Endothelial cell of umbilical vein (primary cell): ENCODE measurements at regions not wholly inside any gene's neighbourhood (a gene's known extent, or its start where the extent isn't known, plus 50 kb on each side); places are given as distances from the start of the nearest gene placed in this dataset.

ENCODE experiments used
- EZH2 ChIP-seq: IDR thresholded peaks from 2 replicates; pipeline ENCODE4 v1.6.1; 2012; ENCODE audit warnings: borderline replicate concordance, low read depth, mild to moderate bottlenecking, moderate library complexity, low read length, inconsistent platforms; ENCODE audit not compliant: severe bottlenecking
- FOS ChIP-seq: IDR thresholded peaks from 2 replicates; pipeline ENCODE4 v1.6.1; 2011; ENCODE audit warnings: mild to moderate bottlenecking, low read length, moderate library complexity, borderline replicate concordance; ENCODE audit not compliant: insufficient read depth
- GATA2 ChIP-seq: IDR thresholded peaks from 2 replicates; pipeline ENCODE4 v1.7.0; 2011; ENCODE audit warnings: low read depth, mild to moderate bottlenecking, moderate library complexity, mixed read lengths, low read length; ENCODE audit not compliant: insufficient read length, insufficient read depth
- JUN ChIP-seq: IDR thresholded peaks from 2 replicates; pipeline ENCODE4 v1.6.1; 2011; ENCODE audit warnings: borderline replicate concordance, low read depth; ENCODE audit not compliant: insufficient read length, insufficient read depth
- MYC ChIP-seq: IDR thresholded peaks from one replicate; pipeline ENCODE4 v1.6.1; 2011; ENCODE audit warnings: mild to moderate bottlenecking, low read depth, low read length
- POLR2A ChIP-seq: IDR thresholded peaks from 2 replicates; pipeline ENCODE4 v1.6.1; 2012; ENCODE audit warnings: low read depth, mild to moderate bottlenecking, control low read depth, low read length
- POLR2AphosphoS5 ChIP-seq: IDR thresholded peaks from 2 replicates; pipeline ENCODE4 v1.6.1; 2012; ENCODE audit warnings: low read depth, mild to moderate bottlenecking, control low read depth, low read length, moderate library complexity; ENCODE audit not compliant: insufficient read depth
- TF ChIP-seq, protein P1 (sequence below), 2 donors: IDR thresholded peaks; 1 replicate in 1 of 2; 2 replicates in 1 of 2; pipeline ENCODE4 v1.5.1; 2011; ENCODE audit warnings: low read length in 2 of 2, mild to moderate bottlenecking in 2 of 2, moderate library complexity in 2 of 2, control low read depth in 1 of 2, inconsistent platforms in 1 of 2, low read depth in 1 of 2; ENCODE audit not compliant: insufficient read depth in 1 of 2; ENCODE audit errors: extremely low read depth in 1 of 2
- TF ChIP-seq, protein P2 (sequence below): IDR thresholded peaks from 2 replicates; pipeline ENCODE4 v1.6.1; 2011; ENCODE audit not compliant: insufficient read depth, insufficient read length

DNA sequence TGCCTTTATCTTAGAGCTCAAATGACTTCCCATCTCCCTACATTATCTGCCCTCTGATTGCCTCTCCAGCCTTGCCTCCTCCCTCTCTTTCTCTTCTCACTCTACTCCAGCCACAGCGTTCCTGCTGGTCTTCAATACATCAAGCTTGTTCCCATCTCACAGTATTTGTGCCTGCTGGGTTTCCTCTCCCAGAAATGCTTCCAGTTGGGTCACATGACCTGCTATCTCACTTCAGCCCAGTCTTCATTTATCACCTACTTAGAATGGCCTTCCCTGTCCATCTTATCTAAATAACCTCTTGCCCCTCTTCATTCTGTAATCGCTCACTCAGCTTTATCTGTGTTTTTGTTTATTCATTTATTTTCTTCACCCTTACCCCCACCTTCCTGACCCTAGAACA, 61.8 kb upstream of the FAR1 start:
- TF ChIP-seq, protein P1, sequence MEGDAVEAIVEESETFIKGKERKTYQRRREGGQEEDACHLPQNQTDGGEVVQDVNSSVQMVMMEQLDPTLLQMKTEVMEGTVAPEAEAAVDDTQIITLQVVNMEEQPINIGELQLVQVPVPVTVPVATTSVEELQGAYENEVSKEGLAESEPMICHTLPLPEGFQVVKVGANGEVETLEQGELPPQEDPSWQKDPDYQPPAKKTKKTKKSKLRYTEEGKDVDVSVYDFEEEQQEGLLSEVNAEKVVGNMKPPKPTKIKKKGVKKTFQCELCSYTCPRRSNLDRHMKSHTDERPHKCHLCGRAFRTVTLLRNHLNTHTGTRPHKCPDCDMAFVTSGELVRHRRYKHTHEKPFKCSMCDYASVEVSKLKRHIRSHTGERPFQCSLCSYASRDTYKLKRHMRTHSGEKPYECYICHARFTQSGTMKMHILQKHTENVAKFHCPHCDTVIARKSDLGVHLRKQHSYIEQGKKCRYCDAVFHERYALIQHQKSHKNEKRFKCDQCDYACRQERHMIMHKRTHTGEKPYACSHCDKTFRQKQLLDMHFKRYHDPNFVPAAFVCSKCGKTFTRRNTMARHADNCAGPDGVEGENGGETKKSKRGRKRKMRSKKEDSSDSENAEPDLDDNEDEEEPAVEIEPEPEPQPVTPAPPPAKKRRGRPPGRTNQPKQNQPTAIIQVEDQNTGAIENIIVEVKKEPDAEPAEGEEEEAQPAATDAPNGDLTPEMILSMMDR (IDR thresholded peaks at IDR 0.05; ENCODE audit: extremely low read depth in 1 of 2, insufficient read depth in 1 of 2, low read depth in 1 of 2, low read length in 2 of 2) = no peak
- TF ChIP-seq POLR2AphosphoS5 (no peak), GATA2 (no peak), POLR2A (no peak), JUN (no peak), MYC (no peak), EZH2 (no peak), FOS (no peak)
- TF ChIP-seq, protein P2, sequence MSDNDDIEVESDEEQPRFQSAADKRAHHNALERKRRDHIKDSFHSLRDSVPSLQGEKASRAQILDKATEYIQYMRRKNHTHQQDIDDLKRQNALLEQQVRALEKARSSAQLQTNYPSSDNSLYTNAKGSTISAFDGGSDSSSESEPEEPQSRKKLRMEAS = no peak
